T-helper 2 cell (primary cell): ENCODE measurements at regions not wholly inside any gene's neighbourhood (a gene's known extent, or its start where the extent isn't known, plus 50 kb on each side); places are given as distances from the start of the nearest gene placed in this dataset.

ENCODE experiments used
- DNase-seq, 5 experiments: peaks; one replicate each; pipeline versions ENCODE4 v3.0.0 to v3.0.0-alpha.2; 2012 to 2022

DNA sequence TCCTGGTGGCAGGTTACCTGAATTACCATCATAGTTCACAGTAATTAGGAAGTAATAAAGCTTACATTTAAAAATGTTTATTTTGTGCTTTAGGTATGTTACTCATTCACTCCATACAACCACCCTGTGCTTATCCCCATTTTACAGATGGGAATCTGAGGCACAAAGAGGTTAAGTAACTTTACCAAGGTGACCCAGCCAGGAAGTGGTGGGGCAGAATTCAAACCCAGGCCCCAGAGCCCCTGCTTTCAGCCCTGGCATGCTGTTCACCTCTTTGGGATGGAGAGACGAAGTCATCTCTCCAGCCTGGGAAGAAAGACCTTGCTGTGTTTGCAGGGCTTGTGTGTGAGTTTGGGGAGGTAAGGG is 285.6 kb upstream of the TPM1 start:
- no peak for DNase-seq

DNA sequence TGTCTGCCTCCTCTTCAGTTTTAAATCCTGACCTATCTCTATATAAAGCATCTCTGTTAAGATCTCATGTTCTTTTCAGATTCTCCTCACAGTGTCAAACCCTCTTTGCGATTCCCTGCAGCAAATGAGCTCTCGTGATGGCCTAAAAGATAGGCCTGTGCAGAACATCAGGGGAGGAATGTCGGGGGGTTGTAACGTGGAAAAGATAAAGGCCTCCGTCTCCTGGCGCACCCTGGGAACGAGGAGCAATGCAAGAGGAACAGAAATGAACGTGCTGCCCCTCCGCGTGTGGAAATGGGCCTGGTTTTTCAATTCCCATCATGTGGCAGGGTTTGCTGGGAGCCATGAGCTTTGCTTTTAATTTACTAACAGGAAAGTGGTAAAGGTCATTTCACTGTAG is 285.0 kb upstream of the TPM1 start:
- no peak for DNase-seq

DNA sequence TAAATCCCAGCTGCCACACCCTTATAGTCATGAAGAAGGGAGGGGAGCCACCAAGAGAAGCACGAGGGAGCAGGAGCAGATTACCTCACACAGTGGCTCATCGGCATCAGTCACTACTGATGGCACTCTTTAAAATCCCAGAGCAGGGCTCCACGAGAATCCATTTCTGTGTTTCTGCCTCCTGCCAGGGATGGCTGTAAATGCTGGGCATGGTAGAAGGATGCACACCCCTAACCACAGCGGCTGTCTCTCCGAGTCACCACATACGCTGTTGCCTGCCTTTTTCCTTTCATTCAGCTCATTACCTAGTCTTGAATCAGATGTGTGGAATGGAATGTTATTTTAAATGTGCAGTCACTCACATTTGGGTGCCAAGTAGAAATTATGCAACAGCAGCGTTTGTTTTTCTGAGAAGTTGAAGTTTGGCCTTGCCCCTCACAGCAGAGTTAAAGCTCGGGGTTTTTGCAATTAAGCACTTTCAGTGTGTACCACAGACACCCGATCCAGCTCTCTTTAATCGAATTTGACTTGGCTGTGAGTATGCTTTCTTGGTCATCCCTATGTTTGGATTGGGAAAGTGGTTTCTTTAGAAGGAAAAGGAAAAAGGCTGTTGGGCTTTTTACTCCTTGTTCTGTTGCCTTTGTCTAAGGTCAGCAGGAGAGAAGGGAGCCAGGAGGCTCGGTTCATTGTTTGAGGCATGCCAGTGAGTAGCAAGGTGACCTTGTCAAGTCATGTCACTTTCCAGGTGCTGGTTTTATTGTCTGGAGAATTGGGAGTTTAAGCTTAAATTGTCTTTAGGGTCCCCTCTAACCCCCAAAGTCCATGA is 284.2 kb upstream of the TPM1 start:
- DNase-seq = no peak

DNA sequence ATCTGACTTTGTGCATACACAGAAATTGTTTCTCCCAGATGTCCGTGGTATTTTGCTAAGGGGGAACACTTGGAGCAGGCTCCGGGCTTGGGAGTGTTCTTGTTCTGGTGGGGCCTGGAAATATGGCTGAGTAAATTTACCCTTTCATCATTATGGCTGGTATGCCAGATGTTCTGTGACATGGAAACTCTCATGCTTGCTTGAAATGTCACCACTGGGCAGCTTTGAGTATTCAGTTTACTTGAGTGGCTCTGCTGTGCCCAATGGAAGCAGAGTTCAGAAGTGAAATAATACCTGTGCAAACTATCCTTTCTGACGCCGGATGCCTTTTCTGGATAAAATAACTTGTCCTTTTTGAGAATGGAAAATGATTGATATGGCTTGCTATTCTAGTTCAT is 283.6 kb upstream of the TPM1 start:
- DNase-seq = no peak

DNA sequence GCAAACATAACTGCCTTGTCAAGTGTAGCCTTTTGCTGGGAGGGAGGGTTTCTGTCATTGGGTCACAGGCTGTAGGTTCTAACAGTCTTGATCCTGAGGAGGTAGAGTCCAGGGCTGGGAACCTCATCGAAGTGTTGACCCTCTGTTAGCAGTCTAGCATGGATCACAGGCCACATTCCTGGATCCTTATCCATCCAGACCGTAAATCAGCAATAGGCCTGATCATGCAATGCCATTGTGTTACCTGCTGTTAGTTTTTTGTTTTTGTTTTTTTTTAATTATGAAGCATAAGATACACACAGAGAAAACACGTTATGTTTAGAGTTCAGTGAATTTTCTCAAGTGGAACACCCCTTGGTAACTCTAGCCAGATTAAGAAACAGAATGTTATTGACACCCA is 282.0 kb upstream of the TPM1 start:
- no peak for DNase-seq

DNA sequence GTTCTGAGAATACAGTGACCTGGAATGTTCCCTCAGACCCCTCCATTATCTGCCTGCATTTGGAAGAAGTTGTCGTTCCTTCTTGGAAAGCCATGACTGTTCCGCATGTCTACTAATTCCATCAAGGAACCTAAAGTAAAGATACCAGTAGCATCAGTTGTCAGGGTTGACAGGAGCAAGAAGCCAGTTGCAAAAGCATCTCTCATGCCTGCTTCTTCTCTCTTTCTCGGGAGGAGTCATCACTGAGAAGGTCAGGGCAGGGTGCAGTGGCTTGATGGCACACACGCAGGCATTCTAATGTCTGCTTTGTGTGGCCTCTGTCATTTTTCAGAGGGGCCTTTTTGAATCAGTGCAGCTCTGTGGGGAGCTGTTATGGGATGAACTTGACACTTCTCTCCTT is 276.6 kb upstream of the TPM1 start:
- DNase-seq = no peak

DNA sequence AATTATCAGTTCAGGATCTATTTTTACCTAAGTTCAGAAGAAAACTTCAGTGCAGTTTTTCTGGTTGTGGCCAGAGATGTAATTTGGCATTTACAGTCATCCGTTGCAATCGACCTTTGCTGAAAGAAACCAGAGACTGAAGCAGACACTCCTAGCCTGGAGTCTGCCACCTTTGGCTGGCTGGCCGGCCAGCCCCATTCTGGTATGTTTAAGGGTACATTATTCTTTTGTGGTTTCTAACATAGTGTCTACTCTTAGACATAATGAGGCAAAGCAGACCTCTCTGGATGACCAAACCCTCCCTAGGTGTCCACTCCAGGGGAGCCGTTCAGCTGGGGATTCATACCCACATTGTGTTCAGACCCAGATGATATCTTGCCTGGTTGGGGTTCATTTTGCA is 275.9 kb upstream of the TPM1 start:
- DNase-seq = no peak

DNA sequence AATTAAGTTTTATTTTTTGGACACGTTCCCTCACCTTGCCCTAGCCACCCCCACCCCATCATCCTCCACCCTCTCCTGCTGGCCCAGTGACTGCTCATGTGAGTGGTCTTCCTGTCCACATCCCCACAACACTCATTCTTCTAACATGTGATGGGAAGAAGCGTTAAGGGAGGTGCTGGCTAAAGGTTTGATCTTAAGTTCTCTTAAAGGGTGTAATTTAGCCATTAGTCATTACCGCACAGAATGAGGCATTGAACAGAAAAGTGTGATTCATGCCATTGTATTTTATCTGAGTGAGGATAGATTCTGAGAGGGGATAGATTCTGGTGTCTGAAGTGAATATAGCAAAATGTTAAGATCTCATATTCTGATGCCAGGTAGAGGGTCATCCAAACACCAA is 272.9 kb upstream of the TPM1 start:
- no peak for DNase-seq

DNA sequence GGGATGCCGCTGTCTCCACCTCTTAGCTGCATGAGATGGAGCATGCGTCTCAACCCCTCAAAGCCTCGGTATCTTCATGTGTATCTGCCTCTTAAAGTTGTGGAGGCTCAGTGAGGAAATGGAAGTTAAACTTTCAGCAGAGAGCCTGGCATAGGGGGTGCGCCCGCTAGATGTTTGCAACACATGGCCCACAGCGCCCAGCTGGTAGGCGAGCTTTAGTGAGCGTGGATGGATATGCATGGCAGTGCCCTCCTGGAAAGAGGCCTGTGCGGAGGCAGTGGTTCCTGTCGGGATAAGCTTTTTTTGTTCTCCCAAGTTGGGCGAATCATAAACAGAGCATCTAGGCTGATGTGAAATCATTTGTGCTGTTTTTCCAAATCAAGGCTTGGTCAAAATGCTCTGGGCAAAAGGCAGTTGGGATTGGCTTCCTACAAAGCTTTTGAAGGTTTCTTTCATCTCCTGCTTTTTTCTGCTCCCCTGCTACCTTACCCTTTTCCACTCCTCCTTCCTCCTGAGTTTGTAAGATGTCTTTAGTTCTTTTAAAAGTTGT is 272.4 kb upstream of the TPM1 start:
- no peak for DNase-seq

DNA sequence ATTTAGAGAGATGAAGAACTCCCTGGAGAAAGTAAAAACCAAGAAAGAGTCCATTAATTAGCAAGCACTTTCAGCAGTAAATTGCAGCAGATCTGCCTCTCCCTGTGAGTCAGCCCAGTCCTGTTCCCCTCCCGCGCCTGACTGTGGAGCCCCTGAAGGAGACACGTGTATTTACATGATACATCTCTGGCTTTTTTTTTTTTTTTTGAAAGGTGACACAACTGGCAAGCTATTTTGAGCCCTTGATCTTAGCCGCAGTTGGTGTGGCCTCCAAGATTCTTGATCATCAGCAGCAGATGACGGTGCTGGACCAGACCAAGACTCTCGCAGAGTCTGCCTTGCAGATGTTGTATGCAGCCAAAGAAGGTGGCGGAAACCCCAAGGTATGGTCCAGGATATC is 271.8 kb upstream of the TPM1 start:
- DNase-seq = no peak

DNA sequence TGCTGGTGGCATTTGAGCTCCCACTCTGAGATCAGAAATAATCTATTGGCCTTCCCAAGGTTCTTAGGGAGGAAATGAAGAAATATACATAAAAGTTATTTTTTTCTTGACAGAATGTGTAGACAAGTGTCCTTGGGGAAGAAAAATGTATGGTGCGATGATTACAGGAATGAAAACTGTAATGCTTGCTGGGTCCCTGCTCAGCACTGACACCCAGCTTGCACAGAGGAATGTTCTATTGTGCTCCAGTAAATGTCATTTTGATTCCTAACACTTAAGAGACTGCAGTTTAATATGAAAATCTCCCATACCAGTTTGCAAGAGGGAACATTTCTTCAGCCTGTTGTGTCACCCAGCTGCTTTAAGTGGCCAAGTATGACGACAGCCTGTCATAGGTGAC is 271.3 kb upstream of the TPM1 start:
- DNase-seq = no peak

DNA sequence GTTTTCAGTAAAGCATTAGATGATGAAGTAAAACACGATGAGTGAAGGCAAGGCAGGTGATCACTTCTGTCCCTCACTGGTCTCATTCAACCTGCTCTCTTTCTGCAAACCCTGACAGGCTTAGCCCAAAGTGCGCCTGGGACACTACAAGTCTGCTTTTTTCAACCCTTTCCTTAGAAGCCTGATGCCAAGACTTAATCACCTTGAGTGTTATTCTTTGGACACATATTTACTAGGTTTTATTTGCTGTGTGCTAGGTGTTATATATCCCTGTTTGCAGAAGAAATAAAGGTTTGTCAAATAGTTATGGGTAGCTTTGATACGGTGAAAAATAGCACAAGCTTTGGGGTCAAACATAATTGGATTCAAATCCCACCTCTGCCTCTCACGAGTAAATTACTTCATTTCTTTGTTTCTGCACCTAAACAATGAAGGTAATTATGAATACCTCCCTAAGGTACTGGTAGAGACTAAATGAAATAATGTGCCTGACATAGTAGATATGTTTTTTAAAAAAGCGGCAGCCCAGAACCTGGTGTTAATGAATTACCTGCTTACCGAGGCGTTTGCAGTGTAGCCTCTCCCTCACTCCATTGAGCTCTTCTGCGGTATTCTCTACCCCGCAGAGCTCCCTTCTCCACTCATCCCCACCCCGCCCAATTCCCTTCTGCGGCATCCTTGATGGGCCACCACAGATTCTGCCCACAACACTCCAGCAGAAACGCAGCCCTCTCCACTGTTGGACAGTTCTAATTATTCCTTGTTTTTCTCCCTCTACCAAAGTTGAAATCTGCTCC is 269.0 kb upstream of the TPM1 start:
- DNase-seq = no peak

DNA sequence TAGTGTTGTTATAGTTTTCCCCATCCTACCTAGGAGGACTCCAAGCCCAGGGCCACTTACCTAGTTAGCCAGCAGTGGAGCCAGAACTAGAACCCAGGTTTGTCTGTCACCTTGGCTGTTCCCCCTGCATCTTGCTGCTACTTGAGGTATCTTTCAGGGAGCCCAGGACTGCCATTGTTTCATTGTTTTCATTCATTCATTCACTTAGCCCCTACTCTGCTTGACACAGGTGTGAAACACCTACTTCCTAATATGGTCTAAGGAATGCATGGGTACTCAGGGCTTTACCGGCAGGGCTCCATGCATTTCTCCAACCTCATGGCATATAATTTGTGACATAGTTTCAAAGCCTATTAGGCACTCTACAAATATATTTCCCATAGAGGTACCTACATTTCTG is 266.6 kb upstream of the TPM1 start:
- no peak for DNase-seq

DNA sequence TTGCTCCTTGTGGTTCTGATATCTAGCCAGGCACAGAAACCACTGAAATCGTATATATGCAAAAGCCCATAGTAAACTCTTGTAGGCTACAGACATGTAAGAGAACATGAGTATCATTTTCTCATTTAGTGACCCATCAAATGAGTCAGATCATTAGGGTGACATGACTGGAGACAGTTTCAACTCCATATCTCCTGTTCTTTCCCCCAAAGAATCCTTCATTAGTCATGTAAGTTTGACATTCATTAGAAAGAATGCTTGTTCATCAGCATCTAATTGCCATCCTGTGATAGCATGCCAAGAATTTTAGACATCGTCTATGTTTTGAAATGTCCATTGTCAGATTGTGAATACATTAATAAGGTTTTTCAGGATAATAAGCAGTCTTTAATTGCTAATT is 264.9 kb upstream of the TPM1 start:
- no peak for DNase-seq

DNA sequence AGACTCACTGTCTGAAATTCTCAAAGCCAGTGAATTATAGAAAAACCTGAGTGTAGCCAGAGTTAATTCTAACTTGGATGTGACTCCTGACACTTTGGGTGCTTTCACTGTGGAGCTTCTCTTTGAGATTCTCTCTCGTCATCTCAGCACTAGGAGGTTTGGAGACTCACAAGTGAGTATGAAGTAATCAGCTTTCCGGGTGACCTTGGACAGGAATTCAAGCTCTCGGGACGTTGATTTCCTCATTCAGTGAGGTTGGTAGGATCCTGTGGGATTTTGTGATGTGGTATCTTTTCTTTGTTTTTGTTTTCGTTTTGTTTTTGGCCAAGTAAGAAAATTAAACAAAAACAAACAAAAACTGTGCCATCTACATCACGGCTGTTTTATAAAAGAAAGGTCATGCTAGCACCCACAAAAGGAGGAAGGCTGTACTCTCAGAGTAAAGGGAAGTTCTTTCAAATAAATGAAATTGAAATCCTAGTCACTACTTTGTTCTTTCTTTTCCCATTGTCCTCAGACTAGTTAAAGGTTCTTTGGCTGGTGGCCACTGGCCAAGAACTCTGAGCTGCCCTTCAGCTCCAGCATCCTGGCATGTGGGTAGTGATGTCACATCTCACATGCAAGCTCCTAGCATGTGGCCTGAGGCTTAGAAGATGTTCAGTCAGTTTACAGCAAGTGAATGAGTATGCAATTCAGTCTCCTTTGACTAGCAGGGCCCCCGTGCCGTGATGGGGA is 263.3 kb upstream of the TPM1 start:
- DNase-seq = no peak

DNA sequence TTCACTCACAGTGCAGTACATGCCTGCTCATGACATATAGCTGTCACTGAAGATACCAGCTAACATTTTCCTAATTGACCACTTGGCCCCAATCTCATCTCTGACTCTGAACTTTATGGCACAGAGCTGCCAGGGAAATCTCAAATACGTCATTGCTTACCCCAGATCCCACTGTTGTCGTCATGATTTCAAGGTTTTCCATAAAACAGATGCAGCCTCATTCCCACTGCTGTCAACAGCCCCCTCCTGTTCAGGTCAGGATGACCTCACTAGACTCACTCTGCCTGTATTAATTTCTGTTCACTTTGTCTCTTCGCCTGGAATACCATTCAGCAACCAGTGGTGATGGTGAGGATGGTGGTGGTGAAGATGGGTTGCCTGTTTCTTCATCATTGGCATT is 262.6 kb upstream of the TPM1 start:
- no peak for DNase-seq

DNA sequence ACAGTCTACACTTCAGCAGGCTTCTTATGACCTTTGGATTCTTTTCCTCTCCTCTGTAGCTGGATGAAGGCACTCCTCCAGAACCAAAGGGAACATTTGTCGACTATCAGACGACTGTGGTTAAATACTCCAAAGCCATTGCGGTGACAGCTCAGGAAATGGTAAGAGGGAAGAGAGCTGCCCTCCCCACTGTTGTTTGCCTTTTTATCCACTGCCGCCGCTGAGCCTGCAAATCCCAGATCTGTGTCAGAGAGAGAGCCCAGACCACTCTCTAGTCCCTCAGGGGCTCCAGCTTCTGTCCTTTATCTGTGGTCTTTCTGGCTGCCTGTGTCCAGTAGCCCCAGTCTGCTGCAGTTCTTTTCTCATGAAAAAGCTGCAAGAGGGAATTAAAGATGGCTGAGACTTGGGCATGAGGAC is 261.5 kb upstream of the TPM1 start:
- DNase-seq = no peak

DNA sequence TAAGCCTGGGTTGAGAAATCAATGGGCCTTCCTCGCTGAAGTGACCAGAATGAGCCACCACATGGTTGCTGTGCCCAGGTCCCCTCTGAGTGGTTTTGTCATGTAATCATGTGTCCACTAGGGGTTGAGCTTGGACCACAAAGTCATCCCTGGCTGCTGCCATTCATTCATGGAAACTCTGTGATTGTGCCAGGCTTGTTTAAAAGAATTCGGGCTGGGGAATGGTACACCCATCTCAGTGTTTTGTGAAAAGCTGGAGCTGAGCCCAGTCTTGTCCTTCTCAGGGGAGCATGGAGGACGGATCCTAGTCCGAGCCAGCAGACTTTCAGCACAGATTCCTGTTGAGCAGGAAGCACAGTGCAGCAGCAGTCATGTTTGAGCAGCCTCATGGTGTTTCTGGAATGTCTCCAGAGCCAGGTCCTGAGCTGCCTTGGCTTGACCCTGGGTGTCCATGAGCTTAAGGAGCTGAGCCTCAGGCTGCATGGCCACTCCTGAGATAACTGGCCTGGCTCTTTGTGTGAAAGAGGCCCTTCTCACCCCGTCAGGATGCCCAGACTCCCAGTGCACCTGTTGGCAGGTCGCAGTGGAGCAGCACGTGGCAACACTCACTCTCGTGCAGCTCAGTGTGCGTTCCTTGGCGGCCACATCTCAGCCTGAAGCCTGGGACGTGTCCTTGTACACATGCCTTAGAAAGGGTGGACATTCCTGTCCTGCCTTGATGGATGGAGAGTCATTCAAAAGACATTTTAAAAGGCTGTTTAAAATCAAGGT is 260.3 kb upstream of the TPM1 start:
- DNase-seq = no peak

DNA sequence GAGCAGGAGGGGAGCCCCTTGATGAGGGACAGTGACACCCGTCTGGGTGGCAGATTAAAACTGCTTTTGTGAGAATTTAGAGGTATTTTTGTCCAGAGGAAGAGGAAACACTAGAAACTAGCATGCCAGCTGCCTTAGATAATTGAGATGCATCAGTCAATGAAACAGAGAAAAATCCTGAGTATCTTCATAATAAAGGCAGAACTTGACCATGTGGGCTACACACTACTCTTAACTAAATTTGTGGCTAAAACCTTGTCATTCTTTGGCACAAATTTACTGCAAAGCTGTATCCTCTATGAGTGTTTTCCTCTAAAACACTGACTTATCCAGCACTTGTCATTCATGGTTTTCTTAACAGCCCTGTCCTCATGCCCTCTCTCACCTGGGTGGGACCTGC is 259.7 kb upstream of the TPM1 start:
- no peak for DNase-seq

DNA sequence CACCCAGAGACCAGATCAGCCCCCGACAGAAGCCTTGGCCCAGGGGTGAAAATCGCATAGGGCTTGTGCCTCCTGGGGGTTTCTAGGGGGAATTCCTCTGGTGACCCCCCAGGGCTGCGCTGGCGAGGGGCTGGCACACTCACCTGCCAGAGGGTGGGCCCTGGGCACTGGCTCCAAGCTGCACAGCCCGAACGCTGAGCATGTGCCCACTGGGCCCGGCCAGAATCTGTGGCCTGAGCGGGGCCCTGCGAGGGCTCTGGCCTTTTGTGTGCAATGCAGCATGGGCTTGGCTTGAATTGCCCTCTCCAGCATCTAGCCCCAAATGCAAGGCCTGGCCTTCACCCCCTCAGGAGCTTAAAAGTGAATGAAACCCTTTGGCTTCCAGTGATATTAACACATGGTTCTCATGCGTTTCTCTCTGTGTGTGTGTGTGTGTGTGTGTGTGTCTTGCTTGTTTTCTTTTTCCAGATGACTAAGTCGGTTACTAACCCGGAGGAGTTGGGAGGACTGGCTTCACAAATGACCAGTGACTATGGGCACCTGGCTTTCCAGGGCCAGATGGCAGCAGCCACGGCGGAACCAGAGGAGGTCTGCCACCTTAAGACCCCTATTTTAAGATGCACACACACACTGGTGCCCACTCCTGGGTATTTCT is 259.1 kb upstream of the TPM1 start:
- DNase-seq = no peak

DNA sequence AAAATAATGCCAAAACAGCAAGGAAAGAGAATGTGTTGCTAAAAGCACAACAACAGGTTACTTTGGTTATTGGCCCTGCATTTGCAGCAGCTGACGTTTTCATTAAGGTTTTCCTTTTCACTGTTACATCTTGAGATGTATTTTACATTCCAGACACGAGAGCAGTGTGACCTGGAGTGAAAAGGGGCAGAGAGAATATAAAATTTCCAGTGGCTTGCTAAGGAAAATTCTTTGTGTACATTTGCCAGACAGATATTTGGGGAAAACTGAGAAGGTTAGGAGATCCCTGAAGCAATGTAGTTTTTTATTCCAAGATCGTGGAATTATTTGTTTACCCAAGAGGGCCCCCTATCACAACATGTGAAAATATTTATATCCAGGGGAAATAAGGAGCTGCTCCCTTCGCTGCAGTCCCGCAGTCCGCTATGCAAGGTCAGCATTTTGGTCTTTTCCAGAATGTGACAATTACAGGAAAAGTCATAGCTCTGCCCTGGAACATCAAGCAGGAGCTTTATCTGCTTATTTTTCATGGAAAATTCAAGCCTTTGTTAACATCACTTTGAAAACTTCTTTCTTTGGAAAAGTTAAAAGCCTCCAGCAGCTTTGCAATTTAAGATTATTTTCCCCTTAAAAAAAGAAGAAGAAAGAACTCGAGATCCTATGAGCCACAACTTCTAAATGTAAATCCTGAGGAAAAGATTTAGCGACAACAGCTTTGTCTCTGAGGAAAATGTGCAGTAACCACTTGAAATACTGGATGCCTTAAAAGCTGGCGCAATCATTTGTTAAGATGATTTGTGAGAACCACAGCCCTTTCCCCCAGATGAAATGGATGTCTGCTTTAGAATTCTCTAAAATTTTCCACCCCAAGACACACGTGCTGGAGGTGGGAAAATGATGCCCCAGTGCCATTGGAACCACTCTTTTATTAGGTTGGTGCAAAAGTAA is 256.4 kb upstream of the TPM1 start:
- no peak for DNase-seq
